HG03135 (cell line): ENCODE measurements at regions not wholly inside any gene's neighbourhood (a gene's known extent, or its start where the extent isn't known, plus 50 kb on each side); places are given as distances from the start of the nearest gene placed in this dataset.

Experiments used
- ATAC-seq: cut with Tn5 transposase; IDR thresholded peaks from one replicate; pipeline ENCODE4 v1.9.1; 2021; ENCODE audit warnings: mild to moderate bottlenecking, moderate library complexity; ENCODE audit not compliant: unreplicated experiment

- no peak for ATAC-seq
These were observed 327.3 kb downstream of the SMAD2 start for GRCh38 chr18:47603158-47603557.

- ATAC-seq, result no peak
These were observed 328.1 kb downstream of the SMAD2 start for GRCh38 chr18:47602273-47602897.

GRCh38 chr18:47601581-47602272 lies 328.7 kb downstream of the SMAD2 start:
- no peak for ATAC-seq

GRCh38 chr18:47595831-47596501 lies 334.5 kb downstream of the SMAD2 start:
- no peak for ATAC-seq

- ATAC-seq, result no peak
These were observed 335.8 kb downstream of the SMAD2 start for GRCh38 chr18:47594621-47595086.

- ATAC-seq, result no peak
These were observed 336.6 kb downstream of the SMAD2 start for GRCh38 chr18:47593744-47594472.

- no peak for ATAC-seq
These were observed 339.0 kb downstream of the SMAD2 start for GRCh38 chr18:47591429-47591828.

- ATAC-seq, result no peak
These were observed 336.1 kb upstream of the SKOR2 start for GRCh38 chr18:47587587-47587986.

- ATAC-seq, result no peak
These were observed 335.1 kb upstream of the SKOR2 start for GRCh38 chr18:47586418-47587070.

- ATAC-seq, result no peak
These were observed 334.5 kb upstream of the SKOR2 start for GRCh38 chr18:47585914-47586313.

- ATAC-seq, result no peak
These were observed 333.7 kb upstream of the SKOR2 start for GRCh38 chr18:47585136-47585535.

GRCh38 chr18:47582093-47582492 lies 330.6 kb upstream of the SKOR2 start:
- ATAC-seq, result no peak

GRCh38 chr18:47577520-47577919 lies 326.1 kb upstream of the SKOR2 start:
- ATAC-seq, result no peak

GRCh38 chr18:47574966-47575365 lies 323.5 kb upstream of the SKOR2 start:
- ATAC-seq, result no peak

- ATAC-seq, result no peak
These were observed 320.5 kb upstream of the SKOR2 start for GRCh38 chr18:47571957-47572356.

GRCh38 chr18:47566809-47567208 lies 315.3 kb upstream of the SKOR2 start:
- no peak for ATAC-seq

GRCh38 chr18:47560723-47561715 lies 309.6 kb upstream of the SKOR2 start:
- ATAC-seq, result no peak

GRCh38 chr18:47558110-47558750 lies 306.8 kb upstream of the SKOR2 start:
- peak; percentile 92 for ATAC-seq

- ATAC-seq, result no peak
These were observed 305.7 kb upstream of the SKOR2 start for GRCh38 chr18:47557160-47557559.
